H9 (cell line): ENCODE measurements at regions not wholly inside any gene's neighbourhood (a gene's known extent, or its start where the extent isn't known, plus 50 kb on each side); places are given as distances from the start of the nearest gene placed in this dataset.
A peak's percentile ranks its signal among the peaks of the same experiment; 100 is the strongest.

Source experiments
- DNase-seq: peaks from one replicate; pipeline ENCODE4 v3.0.0-alpha.2; 2017
- H2AFZ ChIP-seq: one replicate; pipeline ENCODE4 v1.6.1; 2013; ENCODE audit warnings: mild to moderate bottlenecking, low read length, control low read depth, moderate library complexity
- H2AK5ac ChIP-seq: 2 replicates; pipeline ENCODE4 v1.6.1; 2013; ENCODE audit warnings: low read length, control low read depth, mixed read lengths; ENCODE audit not compliant: insufficient read length
- H2BK120ac ChIP-seq: one replicate; pipeline ENCODE4 v1.6.1; 2013; ENCODE audit warnings: low read depth, mild to moderate bottlenecking, low read length, control low read depth, inconsistent platforms; ENCODE audit not compliant: poor library complexity, severe bottlenecking
- H2BK12ac ChIP-seq: 2 replicates; pipeline ENCODE4 v1.6.1; 2013; ENCODE audit warnings: low read length, control low read depth, mixed read lengths, low read depth; ENCODE audit not compliant: insufficient read length
- H2BK15ac ChIP-seq: 2 replicates; pipeline ENCODE4 v1.6.1; 2013; ENCODE audit warnings: low read depth, low read length, control low read depth
- H2BK20ac ChIP-seq: one replicate; pipeline ENCODE4 v1.6.1; 2013; ENCODE audit warnings: low read depth, mild to moderate bottlenecking, low read length, control low read depth, inconsistent platforms; ENCODE audit not compliant: poor library complexity, severe bottlenecking
- H2BK5ac ChIP-seq: 2 replicates; pipeline ENCODE4 v1.6.1; 2013; ENCODE audit warnings: low read length, control low read depth, mixed read lengths; ENCODE audit not compliant: insufficient read length
- H3K14ac ChIP-seq: 2 replicates; pipeline ENCODE4 v1.6.1; 2013; ENCODE audit warnings: low read length, control low read depth; ENCODE audit not compliant: insufficient read depth
- H3K18ac ChIP-seq: 2 replicates; pipeline ENCODE4 v1.6.1; 2013; ENCODE audit warnings: low read depth, mild to moderate bottlenecking, mixed read lengths, low read length, control low read depth; ENCODE audit not compliant: insufficient read length
- H3K23ac ChIP-seq: 2 replicates; pipeline ENCODE4 v1.6.1; 2013; ENCODE audit warnings: low read length, control low read depth, mixed read lengths, low read depth; ENCODE audit not compliant: insufficient read length
- H3K23me2 ChIP-seq: 2 replicates; pipeline ENCODE4 v1.6.1; 2013; ENCODE audit warnings: low read depth, mild to moderate bottlenecking, mixed read lengths, low read length, control low read depth; ENCODE audit not compliant: insufficient read length, poor library complexity, severe bottlenecking
- H3K27ac ChIP-seq: 2 replicates; pipeline ENCODE4 v1.5.1; 2013; ENCODE audit warnings: low read length, control low read depth, mixed read lengths, low read depth; ENCODE audit not compliant: insufficient read length
- H3K27me3 ChIP-seq: 2 replicates; pipeline ENCODE4 v1.6.1; 2013; ENCODE audit warnings: low read length, control low read depth, inconsistent platforms; ENCODE audit not compliant: insufficient read depth
- H3K4ac ChIP-seq: 2 replicates; pipeline ENCODE4 v1.6.1; 2013; ENCODE audit warnings: low read depth, mild to moderate bottlenecking, control low read depth, inconsistent platforms, low read length, moderate library complexity
- H3K4me1 ChIP-seq: 2 replicates; pipeline ENCODE4 v1.6.1; 2013; ENCODE audit warnings: low read length, control low read depth, inconsistent platforms; ENCODE audit not compliant: insufficient read depth
- H3K4me2 ChIP-seq: 2 replicates; pipeline ENCODE4 v1.6.1; 2013; ENCODE audit warnings: low read length, control low read depth, mixed read lengths; ENCODE audit not compliant: insufficient read length, insufficient read depth
- H3K56ac ChIP-seq: 2 replicates; pipeline ENCODE4 v1.6.1; 2013; ENCODE audit warnings: low read depth, mild to moderate bottlenecking, mixed read lengths, low read length, control low read depth; ENCODE audit not compliant: insufficient read length
- H3K79me1 ChIP-seq: 2 replicates; pipeline ENCODE4 v1.6.1; 2013; ENCODE audit warnings: low read depth, mild to moderate bottlenecking, moderate library complexity, low read length, control low read depth, inconsistent platforms; ENCODE audit not compliant: insufficient read depth, poor library complexity, severe bottlenecking
- H3K79me2 ChIP-seq: 2 replicates; pipeline ENCODE4 v1.6.1; 2013; ENCODE audit warnings: low read length, control low read depth, inconsistent platforms; ENCODE audit not compliant: insufficient read depth
- H3K9ac ChIP-seq: 2 replicates; pipeline ENCODE4 v1.6.1; 2013; ENCODE audit warnings: low read length, control low read depth, mixed read lengths; ENCODE audit not compliant: insufficient read length; ENCODE audit errors: extremely low read depth
- H3K9me3 ChIP-seq: one replicate; pipeline ENCODE4 v1.6.1; 2013; ENCODE audit warnings: low read depth, low read length, inconsistent platforms; ENCODE audit not compliant: control insufficient read depth
- H3T11ph ChIP-seq: one replicate; pipeline ENCODE4 v1.6.1; 2013; ENCODE audit warnings: mild to moderate bottlenecking, low read length, control low read depth, inconsistent platforms
- H4K20me1 ChIP-seq: one replicate; pipeline ENCODE4 v1.6.1; 2013; ENCODE audit not compliant: control insufficient read depth, insufficient read length, insufficient read depth
- H4K5ac ChIP-seq: 2 replicates; pipeline ENCODE4 v1.6.1; 2013; ENCODE audit warnings: low read depth, mild to moderate bottlenecking, mixed read lengths, low read length, control low read depth; ENCODE audit not compliant: insufficient read length
- H4K8ac ChIP-seq: replicated peaks from 2 replicates; pipeline ENCODE4 v1.6.1; 2013; ENCODE audit warnings: low read length, control low read depth, mixed read lengths, low read depth; ENCODE audit not compliant: insufficient read length
- H4K91ac ChIP-seq: 2 replicates; pipeline ENCODE4 v1.6.1; 2013; ENCODE audit warnings: low read depth, mild to moderate bottlenecking, moderate library complexity, mixed read lengths, low read length, control low read depth; ENCODE audit not compliant: insufficient read length
- H3K27ac Mint-ChIP-seq, 3 experiments: 2 replicates in 2 of 3; 3 replicates in 1 of 3; pipeline ENCODE4 v1.8.0; 2020 to 2021; ENCODE audit warnings: mixed read lengths in 3 of 3, mild to moderate bottlenecking in 1 of 3, moderate library complexity in 1 of 3
- H3K27me3 Mint-ChIP-seq: 2 replicates; pipeline ENCODE4 v1.8.0; 2021; ENCODE audit warnings: low read depth, mild to moderate bottlenecking, moderate library complexity, mixed read lengths
- H3K36me3 Mint-ChIP-seq, 3 experiments: 2 replicates in 2 of 3; 3 replicates in 1 of 3; pipeline ENCODE4 v1.8.0; 2020 to 2021; ENCODE audit warnings: low read depth in 3 of 3, mixed read lengths in 3 of 3; ENCODE audit not compliant: insufficient read depth in 1 of 3
- H3K4me1 Mint-ChIP-seq, 2 experiments: 2 replicates each; pipeline ENCODE4 v1.8.0; 2020; ENCODE audit warnings: mixed read lengths in 2 of 2
- H3K4me3 Mint-ChIP-seq, 2 experiments: 2 replicates in 1 of 2; 3 replicates in 1 of 2; pipeline ENCODE4 v1.8.0; 2020 to 2021; ENCODE audit warnings: mild to moderate bottlenecking in 2 of 2, mixed read lengths in 2 of 2, moderate library complexity in 1 of 2
- H3K9me3 Mint-ChIP-seq, 2 experiments: 2 replicates in 1 of 2; 3 replicates in 1 of 2; pipeline ENCODE4 v1.8.0; 2020; ENCODE audit warnings: mild to moderate bottlenecking in 2 of 2, mixed read lengths in 2 of 2, moderate library complexity in 1 of 2
- WGBS: extraction: QIAGEN DNeasy Blood & Tissue Kit; methylation state at CpG from one replicate; pipeline ENCODE4 v1.1.7; 2013; ENCODE audit warnings: missing lambda C conversion rate, low lambda C conversion rate, mixed read lengths; ENCODE audit not compliant: insufficient read length; ENCODE audit errors: extremely low coverage; 5-methylcytosine and 5-hydroxymethylcytosine counted together
- TF ChIP-seq, protein P1 (sequence below): fragments of 200-600 bp; sonication (generic); conservative IDR thresholded peaks from 3 replicates; pipeline ENCODE4 v1.8.0; 2021; ENCODE audit warnings: antibody characterized with exemption, mild to moderate bottlenecking

DNA sequence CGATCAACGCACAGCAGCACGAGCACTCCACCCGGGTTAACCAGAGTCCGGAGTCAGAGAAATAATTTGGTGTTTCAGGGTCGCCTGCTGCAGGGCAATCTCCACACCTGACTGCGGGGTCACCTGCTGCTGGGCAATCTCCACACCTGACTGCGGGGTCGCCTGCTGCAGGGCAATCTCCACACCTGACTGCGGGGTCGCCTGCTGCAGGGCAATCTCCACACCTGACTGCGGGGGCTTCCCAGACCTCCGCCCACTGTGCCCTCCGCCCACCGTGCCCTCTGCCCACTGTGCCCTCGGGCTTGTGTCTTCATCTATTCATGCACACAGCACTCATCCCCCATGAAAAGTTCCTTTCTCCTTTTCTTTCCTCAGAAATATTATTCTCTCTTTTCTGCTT, 500.2 kb upstream of the SALL3 start:
- H3K4ac ChIP-seq, result no peak overlapping the region
- no peaks in the 10 kb centered on the region for H3K79me2 ChIP-seq
- no peaks in the 10 kb centered on the region for H3K23me2 ChIP-seq
- H4K91ac ChIP-seq, result no peak overlapping the region
- H3K79me1 ChIP-seq, result no peaks in the 10 kb centered on the region
- H3K14ac ChIP-seq, result no peak overlapping the region
- no peak overlapping the region for H3K18ac ChIP-seq
- no peaks in the 10 kb centered on the region for H4K20me1 ChIP-seq
- H3K27ac Mint-ChIP-seq, result no peak overlapping the region
- H3T11ph ChIP-seq, result no peak overlapping the region
- H2BK12ac ChIP-seq, result no peak overlapping the region
- no peak overlapping the region for H2BK20ac ChIP-seq
- H2BK15ac ChIP-seq, result no peak overlapping the region
- H3K9me3 Mint-ChIP-seq, result no peaks in the 10 kb centered on the region
- H3K4me1 Mint-ChIP-seq, result no peaks in the 10 kb centered on the region
- no peak overlapping the region for H3K27ac ChIP-seq
- no peak overlapping the region for H3K23ac ChIP-seq
- no peak overlapping the region for H3K9ac ChIP-seq
- H3K36me3 Mint-ChIP-seq, result no peaks in the 10 kb centered on the region
- no peak overlapping the region for H4K8ac ChIP-seq
- no peak overlapping the region for H2BK120ac ChIP-seq
- no peaks in the 10 kb centered on the region for H3K9me3 ChIP-seq
- no peak overlapping the region for H3K4me2 ChIP-seq
- no peak overlapping the region for H2AFZ ChIP-seq
- no CpG with 5 or more reads among the region's 16 CpGs for WGBS
- H3K56ac ChIP-seq, result no peak overlapping the region
- H2BK5ac ChIP-seq, result no peak overlapping the region
- H4K5ac ChIP-seq, result no peak overlapping the region
- H3K4me1 ChIP-seq, result no peaks in the 10 kb centered on the region
- TF ChIP-seq, protein P1, sequence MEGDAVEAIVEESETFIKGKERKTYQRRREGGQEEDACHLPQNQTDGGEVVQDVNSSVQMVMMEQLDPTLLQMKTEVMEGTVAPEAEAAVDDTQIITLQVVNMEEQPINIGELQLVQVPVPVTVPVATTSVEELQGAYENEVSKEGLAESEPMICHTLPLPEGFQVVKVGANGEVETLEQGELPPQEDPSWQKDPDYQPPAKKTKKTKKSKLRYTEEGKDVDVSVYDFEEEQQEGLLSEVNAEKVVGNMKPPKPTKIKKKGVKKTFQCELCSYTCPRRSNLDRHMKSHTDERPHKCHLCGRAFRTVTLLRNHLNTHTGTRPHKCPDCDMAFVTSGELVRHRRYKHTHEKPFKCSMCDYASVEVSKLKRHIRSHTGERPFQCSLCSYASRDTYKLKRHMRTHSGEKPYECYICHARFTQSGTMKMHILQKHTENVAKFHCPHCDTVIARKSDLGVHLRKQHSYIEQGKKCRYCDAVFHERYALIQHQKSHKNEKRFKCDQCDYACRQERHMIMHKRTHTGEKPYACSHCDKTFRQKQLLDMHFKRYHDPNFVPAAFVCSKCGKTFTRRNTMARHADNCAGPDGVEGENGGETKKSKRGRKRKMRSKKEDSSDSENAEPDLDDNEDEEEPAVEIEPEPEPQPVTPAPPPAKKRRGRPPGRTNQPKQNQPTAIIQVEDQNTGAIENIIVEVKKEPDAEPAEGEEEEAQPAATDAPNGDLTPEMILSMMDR, result 0 out of 3 replicates have a peak, but pooled peaks have one; percentile 1
- no peak for DNase-seq
- H3K27me3 ChIP-seq, result no peaks in the 10 kb centered on the region
- H2AK5ac ChIP-seq, result no peak overlapping the region
- H3K27me3 Mint-ChIP-seq, result no peaks in the 10 kb centered on the region; the same call in 1 of the 2 replicates
- no peak overlapping the region for H3K4me3 Mint-ChIP-seq
